NCI-H1417 (cell line): ENCODE measurements at regions not wholly inside any gene's neighbourhood (a gene's known extent, or its start where the extent isn't known, plus 50 kb on each side); places are given as distances from the start of the nearest gene placed in this dataset.
"Not testable (repeated sequence)": the region's sequence is repeated elsewhere in the genome, so short reads cannot be mapped to it uniquely, and the experiment has no call there.

Experiments used
- DNase-seq, 3 experiments: peaks; one replicate each; lab custom pipeline; 2025; lab: John Stamatoyannopoulos, UW

- not testable (repeated sequence) for DNase-seq
Measured at GRCh38 chr18:60015826-60016225, 116.0 kb downstream of the PMAIP1 start.

GRCh38 chr18:60013148-60013547, 113.4 kb downstream of the PMAIP1 start:
- DNase-seq: not testable (repeated sequence)

DNA sequence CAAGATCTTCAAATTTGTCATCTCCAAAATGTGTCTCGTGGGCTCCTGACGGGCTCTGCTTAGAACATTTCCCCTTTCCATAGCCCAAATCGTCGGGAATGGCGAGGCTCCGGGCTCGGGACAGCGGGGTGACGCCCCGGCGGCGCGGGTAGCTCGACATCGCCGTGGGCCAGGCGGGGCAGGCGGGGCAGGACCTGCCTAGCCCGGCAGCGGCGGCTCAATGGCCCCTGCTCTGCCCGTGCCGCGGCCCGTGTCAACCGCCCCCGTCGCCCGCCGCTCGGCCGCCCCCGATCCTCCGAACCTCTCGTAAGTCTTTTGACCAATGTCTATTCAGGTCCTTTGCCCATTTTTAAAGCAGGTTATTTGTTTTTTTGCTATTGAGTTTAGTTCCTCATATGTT, 111.2 kb downstream of the PMAIP1 start:
- DNase-seq: no peak

DNA sequence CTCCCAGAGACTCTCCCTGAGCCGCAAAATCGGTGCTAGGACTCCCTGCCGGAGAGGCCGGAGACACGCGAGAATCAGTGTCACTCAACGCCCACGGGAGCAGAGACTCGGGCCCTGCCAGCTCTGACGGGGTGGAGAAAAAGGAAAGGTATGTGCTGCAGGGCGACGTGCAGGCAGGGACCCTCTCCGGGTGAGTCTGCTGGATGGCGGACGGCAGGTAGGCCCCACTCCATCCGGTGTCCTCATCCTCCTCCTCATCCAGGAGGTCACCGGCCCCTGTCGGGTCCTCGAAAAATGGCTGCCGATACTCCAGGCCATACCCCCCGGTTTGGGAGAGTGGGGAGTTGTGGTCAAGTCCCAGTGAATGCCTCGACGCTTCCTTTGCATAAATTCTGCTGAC, 110.7 kb downstream of the PMAIP1 start:
- DNase-seq: no peak

GRCh38 chr18:60007661-60008060, 107.9 kb downstream of the PMAIP1 start:
- DNase-seq: no peak

GRCh38 chr18:60003610-60004185, 103.9 kb downstream of the PMAIP1 start:
- DNase-seq: no peak

- DNase-seq: peak; percentile 66 to 90 (median 71)
Measured at GRCh38 chr18:59996370-59996966, 96.7 kb downstream of the PMAIP1 start.

DNA sequence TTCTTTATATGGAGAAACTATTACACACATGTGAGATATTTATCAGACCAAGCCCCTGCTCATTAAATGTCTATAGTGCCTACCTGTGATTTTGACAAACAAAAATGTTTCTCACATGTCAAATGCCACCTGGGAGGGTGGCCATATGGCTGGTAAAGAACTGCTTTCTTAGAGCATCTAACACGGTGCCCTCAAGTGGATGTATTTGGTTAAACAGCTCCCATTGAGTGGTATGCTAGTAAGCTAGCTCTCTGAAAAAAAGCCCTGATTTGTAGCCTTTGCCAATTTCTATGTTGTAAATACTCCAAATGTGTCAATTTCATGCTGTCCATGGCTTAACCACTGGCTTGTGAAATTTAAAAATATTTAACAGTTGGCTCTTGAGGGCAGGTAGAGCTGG, 94.6 kb downstream of the PMAIP1 start:
- DNase-seq: peak in 2 of 3 experiments; percentile 39 to 73

DNA sequence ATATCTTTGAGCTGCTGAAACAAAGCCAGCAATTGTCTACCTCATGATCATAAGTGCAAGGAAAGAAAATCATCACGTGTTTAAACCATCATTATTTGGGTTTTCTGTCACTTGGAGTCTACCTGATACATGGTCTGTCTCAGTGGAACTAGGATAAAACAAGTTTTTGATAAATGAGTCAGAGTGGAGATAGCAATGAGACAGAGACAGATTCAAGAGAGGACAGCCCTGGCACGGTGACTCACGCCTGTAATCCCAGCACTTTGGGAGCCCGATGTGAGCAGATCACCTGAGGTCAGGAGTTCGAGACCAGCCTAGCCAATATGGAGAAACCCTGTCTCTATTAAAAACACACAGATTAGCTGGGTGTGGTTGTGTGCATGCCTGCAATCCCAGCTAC, 93.8 kb downstream of the PMAIP1 start:
- no peak for DNase-seq

- DNase-seq: no peak
Measured at GRCh38 chr18:59990121-59990823, 90.5 kb downstream of the PMAIP1 start.

DNA sequence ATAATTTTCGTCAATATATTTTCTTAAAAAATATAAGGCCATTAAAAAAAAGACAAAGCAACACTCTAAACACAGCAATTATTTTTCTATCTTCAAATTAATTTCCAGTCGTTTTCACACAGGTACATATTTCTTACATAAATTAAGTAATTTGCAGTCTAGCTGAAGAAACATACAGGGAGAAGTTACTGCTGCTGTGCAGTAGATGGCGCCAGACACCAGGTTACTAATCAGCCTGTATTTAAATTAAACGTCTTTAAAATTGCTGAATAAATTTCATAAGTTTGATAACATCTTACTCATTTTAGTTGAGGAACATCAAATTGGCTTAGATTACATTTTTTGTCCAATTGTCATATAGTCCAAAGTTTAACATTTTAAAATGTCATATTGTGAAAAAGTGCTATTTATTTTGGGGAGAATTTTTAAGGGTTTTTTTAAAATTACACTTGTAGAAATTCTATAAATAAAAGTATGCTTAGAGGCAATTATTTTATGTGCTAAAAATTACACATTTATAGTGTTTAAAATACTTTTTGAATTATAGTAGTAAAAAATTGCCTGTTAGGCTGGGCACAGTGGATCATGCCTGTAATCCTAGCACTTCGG, 88.4 kb downstream of the PMAIP1 start:
- peak; percentile 15 to 85 (median 17) for DNase-seq

DNA sequence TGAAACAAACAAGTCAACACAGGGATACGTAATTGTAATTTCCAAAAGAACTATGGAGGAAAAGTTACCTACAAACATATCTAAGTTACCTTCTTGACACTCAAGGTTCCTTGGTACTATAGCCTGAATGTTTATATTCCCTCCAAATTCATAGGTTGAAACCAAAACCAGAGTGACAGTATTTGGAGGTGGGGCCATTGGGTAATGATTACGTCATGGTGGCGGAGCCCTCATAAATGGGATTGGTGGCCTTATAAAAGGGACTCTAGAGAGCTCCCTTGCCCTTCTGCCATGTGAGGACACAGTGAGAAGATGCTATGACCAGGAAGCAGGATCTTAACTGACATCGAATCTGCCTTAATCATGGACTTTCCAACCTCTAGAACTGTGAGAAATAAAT, 87.3 kb downstream of the PMAIP1 start:
- no peak for DNase-seq

- peak in 1 of 3 experiments; percentile 55 for DNase-seq
Measured at GRCh38 chr18:59986139-59986538, 86.3 kb downstream of the PMAIP1 start.

DNA sequence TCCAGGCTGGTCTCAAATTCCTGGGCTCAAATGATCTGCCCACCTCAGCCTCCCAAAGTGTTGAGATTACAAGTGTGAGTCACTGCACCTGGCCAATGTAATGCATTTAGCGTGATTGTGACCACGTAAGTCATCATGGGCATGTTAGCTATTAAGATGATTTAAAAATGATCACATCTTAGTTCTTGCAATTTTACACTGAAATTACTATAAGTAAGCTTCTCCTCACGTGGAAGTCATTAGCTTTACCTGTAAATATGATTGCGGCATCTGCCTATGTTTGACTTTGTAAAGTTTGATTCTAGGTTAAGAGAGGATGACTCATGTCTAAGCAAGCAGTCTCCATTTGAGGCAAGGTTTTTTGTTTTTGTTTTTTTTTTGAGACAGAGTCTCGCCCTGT, 85.5 kb downstream of the PMAIP1 start:
- DNase-seq: no peak

- DNase-seq: no peak
Measured at GRCh38 chr18:59983506-59983905, 83.7 kb downstream of the PMAIP1 start.

- no peak for DNase-seq
Measured at GRCh38 chr18:59980188-59980637, 80.4 kb downstream of the PMAIP1 start.

DNA sequence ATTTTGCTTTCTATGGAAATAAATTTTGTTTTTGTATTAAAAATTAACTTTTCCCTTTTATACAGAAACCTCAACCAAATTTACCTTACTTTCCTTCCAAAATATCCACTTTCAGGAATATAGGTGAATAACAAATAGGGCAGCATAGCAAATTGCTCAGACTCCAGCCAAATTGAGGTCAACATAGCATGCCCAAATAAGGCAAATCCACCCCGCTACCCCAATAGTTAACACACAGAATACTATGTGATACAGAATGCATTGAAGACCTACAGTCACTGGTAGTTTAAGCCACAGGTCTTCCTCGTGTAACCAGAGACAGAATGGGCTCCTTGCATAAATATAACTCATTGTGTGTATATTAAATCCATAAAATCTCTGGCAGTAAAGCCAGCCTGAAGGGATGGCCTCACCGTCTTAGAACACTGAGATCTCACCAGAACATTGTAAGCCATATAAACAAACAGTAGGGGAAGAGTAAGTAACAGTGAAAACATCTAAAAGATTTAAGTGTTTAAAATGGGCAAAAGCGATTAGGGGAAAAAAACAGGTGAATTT, 72.2 kb downstream of the PMAIP1 start:
- no peak for DNase-seq

GRCh38 chr18:59971144-59971543, 71.3 kb downstream of the PMAIP1 start:
- not testable (repeated sequence) for DNase-seq

DNA sequence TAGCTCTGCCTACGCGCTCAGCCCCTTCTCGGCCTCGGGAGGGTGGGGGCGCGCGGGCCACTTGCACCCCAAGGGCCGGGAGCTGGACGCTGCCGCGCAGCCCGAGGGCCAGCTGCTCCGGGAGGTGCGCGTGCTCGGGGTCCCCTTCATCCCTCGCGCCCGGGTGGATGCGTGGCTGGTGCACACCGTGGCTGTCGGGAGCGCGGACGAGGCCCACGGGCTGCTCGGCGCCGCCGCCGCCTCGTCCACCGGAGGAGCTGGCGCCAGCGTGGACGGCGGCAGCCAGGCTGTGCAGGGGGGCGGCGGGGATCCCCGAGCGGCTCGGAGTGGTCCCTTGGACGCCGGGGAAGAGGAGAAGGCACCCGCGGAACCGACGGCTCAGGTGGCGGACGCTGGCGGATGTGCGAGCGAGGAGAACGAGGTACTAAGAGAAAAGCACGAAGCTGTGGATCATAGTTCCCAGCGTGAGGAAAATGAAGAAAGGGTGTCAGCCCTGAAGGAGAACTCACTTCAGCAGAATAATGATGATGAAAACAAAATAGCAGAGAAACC, 69.8 kb downstream of the PMAIP1 start:
- DNase-seq: not testable (repeated sequence)

DNA sequence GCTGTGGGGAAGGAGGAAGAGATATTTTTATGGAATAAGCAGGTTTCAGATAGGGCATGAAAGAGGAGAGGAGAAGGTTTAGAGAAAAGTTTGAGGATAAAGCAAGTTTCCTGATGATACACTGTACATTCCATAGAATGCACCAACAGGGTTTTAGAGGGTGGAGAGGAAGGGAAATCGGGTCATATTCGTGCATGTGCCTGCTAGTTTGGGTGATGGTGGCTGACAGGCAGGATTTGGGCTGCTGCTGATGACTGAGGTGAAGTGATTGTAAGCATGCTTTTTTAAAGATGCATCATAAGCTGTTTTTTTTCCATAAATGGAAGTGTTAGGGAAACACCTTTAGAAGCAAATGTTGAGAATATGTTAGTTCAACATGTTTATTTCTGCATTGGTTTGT, 68.8 kb downstream of the PMAIP1 start:
- no peak for DNase-seq

GRCh38 chr18:59967878-59968277, 68.1 kb downstream of the PMAIP1 start:
- no peak for DNase-seq

DNA sequence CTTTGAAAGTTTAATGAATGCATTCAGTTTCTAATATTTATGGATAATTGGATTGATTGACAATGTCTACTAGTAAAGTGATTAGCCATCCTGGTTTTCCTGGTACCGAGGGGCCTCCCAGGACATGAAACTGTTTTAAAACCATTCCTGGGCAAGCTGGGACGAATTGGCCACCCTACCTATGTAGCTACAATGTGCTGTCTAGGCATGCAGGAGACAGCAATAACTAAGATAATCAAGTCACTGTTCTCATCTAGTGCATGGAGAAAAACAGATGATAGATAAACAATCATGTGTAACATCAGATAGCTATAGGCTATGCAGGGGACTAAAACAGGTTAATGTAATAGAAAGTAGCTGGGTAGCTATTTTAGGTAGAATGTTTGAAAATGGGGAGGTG, 67.1 kb downstream of the PMAIP1 start:
- no peak for DNase-seq
